Liver (tissue), 3 donors: ENCODE measurements at regions not wholly inside any gene's neighbourhood (a gene's known extent, or its start where the extent isn't known, plus 50 kb on each side); places are given as distances from the start of the nearest gene placed in this dataset.

Experiments
- HNF4A ChIP-seq, 2 donors: conservative IDR thresholded peaks; 2 replicates each; pipeline ENCODE4 v1.6.1; 2016; ENCODE audit warnings: antibody characterized with exemption in 2 of 2, mild to moderate bottlenecking in 2 of 2
- JUND ChIP-seq, 2 donors: IDR thresholded peaks; 2 replicates each; pipeline ENCODE4 v1.6.1; 2016; ENCODE audit warnings: antibody characterized with exemption in 2 of 2
- MAX ChIP-seq: IDR thresholded peaks from 2 replicates; pipeline ENCODE4 v1.6.1; 2016; ENCODE audit warnings: antibody characterized with exemption
- NR2F2 ChIP-seq: IDR thresholded peaks from 2 replicates; pipeline ENCODE4 v1.6.1; 2016; ENCODE audit warnings: antibody characterized with exemption
- REST ChIP-seq: IDR thresholded peaks from 2 replicates; pipeline ENCODE4 v1.6.1; 2016; ENCODE audit warnings: antibody characterized with exemption, mild to moderate bottlenecking
- RXRA ChIP-seq, 2 donors: IDR thresholded peaks; 2 replicates each; pipeline ENCODE4 v1.6.1; 2017 to 2018; ENCODE audit warnings: antibody characterized with exemption in 2 of 2, mild to moderate bottlenecking in 1 of 2
- TAF1 ChIP-seq: conservative IDR thresholded peaks from 2 replicates; pipeline ENCODE4 v1.6.1; 2016; ENCODE audit warnings: antibody characterized with exemption, mild to moderate bottlenecking
- YY1 ChIP-seq: IDR thresholded peaks from 2 replicates; pipeline ENCODE4 v1.6.1; 2016; ENCODE audit warnings: antibody characterized with exemption, mild to moderate bottlenecking
- ZBTB33 ChIP-seq: IDR thresholded peaks from 2 replicates; pipeline ENCODE4 v1.6.1; 2016; ENCODE audit warnings: antibody characterized with exemption
- TF ChIP-seq, protein P1 (sequence below): fragments of 150-350 bp; IDR thresholded peaks from 2 replicates; pipeline ENCODE4 v1.5.1; 2017; ENCODE audit warnings: improper control_type of control experiment, low read depth, low read length; ENCODE audit not compliant: missing input control
- donor health status: healthy.
- donor health status: healthy.

- TF ChIP-seq, protein P1, sequence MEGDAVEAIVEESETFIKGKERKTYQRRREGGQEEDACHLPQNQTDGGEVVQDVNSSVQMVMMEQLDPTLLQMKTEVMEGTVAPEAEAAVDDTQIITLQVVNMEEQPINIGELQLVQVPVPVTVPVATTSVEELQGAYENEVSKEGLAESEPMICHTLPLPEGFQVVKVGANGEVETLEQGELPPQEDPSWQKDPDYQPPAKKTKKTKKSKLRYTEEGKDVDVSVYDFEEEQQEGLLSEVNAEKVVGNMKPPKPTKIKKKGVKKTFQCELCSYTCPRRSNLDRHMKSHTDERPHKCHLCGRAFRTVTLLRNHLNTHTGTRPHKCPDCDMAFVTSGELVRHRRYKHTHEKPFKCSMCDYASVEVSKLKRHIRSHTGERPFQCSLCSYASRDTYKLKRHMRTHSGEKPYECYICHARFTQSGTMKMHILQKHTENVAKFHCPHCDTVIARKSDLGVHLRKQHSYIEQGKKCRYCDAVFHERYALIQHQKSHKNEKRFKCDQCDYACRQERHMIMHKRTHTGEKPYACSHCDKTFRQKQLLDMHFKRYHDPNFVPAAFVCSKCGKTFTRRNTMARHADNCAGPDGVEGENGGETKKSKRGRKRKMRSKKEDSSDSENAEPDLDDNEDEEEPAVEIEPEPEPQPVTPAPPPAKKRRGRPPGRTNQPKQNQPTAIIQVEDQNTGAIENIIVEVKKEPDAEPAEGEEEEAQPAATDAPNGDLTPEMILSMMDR: no peak
- TF ChIP-seq ZBTB33 (no peak), MAX (no peak), NR2F2 (no peak), YY1 (no peak), TAF1 (no peak), REST (no peak), HNF4A (conservative IDR thresholded peaks at IDR 0.05) (no peak), RXRA (IDR thresholded peaks at IDR 0.05) (no peak), JUND (IDR thresholded peaks at IDR 0.05) (no peak)
Measured at GRCh38 chr18:75818383-75818782, 390.9 kb upstream of the SMIM21 start.
